ENCODE measurements at regions not wholly inside any gene's neighbourhood (a gene's known extent, or its start where the extent isn't known, plus 50 kb on each side); places are given as distances from the start of the nearest gene placed in this dataset.

DNA sequence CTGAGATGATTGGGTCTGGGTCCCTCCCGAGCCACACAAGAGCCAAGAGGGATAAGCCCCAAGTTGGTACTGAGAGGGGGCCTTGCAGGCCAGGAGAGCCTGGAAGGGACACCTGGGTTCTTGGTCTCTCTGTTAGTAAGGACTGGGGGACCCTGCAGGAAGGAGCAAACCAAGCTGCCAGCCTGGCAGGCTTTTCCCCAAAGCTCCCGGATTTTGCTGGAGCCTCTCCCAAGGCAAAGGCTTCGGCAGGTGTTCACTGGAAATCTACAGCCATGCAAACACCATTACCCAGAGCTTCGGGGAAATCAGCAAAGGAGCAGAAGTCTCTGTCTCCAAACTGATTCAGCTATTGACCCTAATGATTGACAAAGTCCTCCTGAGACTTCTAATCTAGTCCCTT is 527.9 kb downstream of the BUD13 start:
- DNase-seq, result no peak

GRCh38 chr11:116244439-116244838 is 528.3 kb downstream of the BUD13 start:
- no peak for DNase-seq

GRCh38 chr11:116243991-116244390 is 528.8 kb downstream of the BUD13 start:
- DNase-seq, result no peak

GRCh38 chr11:116242006-116242405 is 530.8 kb downstream of the BUD13 start:
- DNase-seq, result no peak

- DNase-seq, result no peak
Measured at GRCh38 chr11:116240710-116241109, 532.1 kb downstream of the BUD13 start.

DNA sequence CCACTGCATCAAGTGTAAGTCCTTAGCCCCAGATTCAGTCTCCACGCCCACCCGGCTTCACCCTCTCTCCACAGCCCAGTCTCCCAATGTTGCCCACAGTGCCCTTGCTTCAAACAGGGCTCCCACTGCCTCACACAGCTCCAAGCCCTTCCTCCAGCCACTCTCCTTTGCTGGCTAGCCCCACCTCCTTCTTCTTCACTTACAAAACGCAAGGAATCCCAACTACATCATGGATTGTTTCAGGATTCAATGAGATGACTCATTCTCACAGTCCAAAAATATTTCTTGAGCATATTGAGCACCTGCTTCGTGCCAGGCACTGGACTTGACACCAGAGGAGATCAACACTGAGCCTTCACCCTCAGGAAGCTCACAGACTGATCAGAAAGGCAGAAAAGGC is 533.5 kb downstream of the BUD13 start:
- no peak for DNase-seq

DNA sequence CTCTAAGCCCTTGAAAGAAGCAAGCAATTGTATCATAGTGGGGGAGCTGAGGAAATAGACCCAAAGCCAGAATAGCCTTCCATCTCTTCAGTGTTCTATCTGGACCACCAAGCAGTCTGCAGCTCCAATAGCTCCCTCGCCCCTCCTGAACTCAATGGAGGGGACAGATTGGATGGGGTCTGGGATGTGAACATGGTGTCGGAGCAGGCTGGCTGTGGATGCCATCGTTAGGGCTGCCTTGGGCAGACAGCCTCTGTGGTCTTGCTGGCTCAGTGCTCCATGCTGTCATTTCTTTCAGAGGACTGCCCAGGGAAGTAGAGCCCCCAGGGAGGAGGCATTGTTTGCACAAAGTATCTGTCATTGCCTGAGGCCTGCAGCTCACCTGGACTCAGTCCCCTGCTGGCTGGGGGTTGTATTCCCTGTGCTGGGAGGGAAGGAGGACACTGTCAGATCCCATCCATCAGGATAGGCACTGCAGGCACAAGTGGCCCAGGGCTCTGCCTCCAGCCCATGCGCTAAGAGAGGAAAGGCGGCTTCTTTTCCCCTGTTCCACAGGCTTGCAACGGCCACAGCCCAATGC is 537.7 kb downstream of the BUD13 start:
- no peak for DNase-seq

DNA sequence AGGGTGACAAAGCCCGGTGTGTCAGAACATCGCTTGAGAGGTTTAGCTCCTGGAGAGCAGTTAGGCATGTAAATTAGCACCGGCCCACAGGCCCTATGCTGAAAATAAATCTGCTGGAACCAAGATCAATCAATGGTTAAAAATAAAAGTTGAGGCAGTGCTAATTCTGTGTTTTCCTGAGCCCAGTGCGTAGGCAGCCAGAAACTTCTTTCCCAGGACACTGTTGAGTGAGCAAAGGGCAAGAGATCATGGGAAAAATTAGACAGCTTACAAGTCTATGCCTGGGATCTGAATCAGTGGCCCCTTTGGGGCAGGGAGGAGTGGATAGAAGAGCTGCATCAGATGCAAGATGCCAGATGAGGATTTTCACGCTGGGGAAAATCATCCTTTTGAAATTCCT is 539.2 kb downstream of the BUD13 start:
- DNase-seq, result no peak

- DNase-seq, result no peak
Measured at GRCh38 chr11:116232364-116232828, 540.4 kb downstream of the BUD13 start.

DNA sequence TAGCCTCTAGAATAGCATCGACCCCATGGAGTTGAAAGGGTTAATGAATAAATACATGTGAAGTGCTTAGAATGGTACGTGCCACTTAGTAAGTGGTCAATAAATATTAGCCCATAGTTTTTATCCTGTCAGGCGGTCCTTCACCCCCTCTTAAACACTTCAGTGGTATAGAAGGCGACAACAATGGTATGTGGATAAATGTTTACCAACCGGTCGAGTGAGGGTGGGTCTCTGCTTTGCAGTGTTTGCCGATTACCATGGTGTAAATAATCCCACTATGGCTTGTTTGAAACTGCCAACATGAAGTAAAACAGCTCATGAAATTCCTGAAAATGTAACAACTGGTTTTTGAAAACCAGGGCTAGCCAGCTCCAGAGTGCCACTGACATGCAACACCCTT is 541.2 kb downstream of the BUD13 start:
- no peak for DNase-seq

DNA sequence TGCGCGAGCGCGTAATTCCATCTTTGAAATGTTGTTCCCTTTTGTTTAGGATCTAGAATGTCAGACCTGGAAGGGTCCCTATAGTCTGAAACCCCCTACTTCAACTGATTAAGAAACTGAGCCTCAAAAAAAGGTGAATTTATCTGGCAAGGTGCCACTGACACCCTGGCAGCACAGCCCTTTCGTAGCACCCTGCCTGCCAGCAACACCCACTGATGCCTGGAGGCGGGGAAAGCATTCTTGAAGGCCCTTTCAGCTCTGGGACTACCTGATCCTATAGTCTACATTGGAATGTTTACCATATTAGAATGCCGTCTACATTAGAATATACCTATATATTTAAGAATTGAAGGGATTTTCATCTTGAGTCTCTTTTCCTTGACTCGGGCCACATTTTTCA is 542.3 kb downstream of the BUD13 start:
- no peak for DNase-seq

GRCh38 chr11:116229236-116229970 is 543.4 kb downstream of the BUD13 start:
- DNase-seq, result no peak

DNA sequence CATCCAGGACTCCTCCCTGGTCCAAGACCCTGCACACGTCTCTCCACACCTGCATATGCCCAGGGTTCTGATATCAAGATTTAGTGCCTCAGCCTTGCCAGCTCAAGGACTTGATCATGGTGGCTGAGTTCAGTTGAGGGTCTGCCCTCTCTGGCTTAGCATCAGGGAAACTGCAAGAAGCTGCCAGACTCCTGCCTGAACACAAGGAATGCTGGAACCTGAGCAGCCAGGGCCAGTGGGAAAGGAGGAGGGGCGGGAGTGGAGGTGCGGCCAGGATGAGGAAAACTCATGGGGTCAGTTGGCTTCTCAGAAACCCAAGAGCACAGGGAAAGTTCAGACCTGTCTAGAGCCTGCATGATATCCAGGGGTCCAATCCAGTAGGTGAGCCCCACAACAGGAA is 546.1 kb downstream of the BUD13 start:
- no peak for DNase-seq

DNA sequence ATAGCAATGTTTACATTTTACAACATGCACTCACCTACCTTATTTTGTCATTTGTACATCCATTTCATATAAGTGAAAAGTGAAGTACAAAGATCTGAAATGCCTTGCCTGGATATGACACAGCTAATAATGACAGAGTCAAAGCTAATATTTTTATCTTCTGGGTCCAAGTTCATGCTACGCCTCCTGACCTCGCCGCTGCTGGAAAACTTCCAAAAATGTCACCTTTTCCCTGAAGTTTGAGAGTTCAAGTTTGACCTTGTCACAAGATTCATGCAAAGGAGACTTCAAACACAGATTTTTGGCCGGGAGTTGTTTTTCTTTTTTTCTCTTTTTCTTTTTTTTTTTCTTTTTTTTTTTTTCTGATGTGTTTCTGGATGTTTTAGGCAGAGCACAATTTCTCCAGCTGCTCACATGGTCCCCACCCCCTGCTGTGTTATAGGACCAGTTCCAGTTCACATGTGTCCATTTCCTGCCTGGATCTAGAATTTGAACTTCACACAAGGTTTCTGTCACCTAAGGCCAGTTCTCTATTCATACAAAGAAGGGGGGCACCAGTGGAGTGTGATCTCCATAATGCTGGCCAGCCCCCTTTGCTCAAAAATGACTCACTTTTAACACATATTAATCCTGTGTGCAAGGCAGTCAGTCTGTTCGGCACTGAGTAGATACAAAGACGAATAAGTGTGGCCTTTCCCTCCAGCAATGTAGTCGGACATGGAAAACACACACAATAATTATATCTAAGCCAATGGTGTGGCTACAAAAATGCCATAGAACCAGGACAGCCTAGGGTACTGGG is 546.8 kb downstream of the BUD13 start:
- DNase-seq, result no peak

DNA sequence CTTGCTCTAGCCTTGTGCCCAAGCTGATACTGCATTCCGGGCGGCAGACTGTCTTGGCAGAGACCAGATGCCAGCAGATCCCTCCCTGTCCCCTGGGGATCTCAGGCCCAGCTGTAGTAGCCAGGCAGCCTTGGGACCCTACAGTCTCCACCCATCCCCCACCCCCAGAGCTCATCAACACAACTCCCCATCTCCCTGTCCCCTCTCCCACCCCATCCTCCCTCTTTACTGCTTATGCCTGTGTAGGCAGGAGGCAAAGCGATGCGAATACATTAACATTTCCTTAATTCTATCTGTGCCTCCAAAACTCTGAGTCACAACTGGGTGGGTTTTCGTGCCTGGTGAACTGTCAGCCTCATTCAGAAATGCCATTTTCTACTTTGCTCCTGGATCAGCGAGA is 547.6 kb downstream of the BUD13 start:
- no peak for DNase-seq

DNA sequence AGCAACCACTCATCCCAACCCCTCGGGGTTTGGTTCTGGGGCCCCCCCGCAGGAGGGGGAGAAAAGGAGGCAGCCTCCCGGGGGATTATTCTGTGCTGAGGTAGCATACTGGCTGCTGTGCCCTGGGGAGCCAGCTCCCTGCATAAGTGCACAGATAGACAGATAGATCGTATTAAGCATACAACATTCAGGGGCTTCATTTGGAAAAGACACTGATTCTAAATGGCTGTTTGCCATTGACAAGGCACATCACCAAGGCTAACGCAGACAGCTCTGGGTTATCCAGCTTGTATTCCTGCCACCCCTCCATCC is 547.9 kb downstream of the BUD13 start:
- no peak for DNase-seq

DNA sequence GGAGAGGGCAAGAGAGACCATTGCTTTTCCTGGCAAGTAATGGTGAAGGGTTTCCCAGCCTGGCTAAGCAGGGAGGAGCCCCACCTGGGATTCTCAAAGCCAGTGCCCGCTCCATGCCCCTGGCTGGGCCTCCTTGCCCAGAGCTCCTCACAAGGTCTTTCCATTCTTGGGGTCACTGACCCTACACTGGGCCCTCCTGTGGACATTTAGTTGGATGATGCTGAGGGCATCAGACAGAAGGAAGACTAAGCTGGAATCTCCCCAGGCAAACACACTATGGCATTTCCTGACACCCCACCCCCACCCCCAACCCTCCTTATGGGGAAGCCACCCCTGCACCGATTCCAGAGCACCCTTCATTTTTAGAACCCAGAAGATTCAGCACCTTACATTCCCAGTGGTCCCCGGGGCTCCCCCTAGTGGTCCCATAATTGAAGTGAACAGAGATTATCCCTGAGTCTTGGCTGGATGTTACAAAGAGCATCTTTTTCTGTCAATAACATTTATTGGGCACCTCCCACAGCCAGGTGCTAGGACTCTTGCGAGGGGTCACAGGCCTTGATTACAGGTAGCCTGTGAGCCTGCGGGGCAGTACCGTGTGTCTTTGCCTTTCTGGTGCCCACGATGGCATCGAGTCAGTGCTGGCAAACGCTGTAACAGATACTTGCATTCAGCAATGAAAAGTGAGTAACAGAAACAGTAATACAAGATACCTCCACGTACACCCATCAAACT is 548.5 kb downstream of the BUD13 start:
- DNase-seq, result no peak

DNA sequence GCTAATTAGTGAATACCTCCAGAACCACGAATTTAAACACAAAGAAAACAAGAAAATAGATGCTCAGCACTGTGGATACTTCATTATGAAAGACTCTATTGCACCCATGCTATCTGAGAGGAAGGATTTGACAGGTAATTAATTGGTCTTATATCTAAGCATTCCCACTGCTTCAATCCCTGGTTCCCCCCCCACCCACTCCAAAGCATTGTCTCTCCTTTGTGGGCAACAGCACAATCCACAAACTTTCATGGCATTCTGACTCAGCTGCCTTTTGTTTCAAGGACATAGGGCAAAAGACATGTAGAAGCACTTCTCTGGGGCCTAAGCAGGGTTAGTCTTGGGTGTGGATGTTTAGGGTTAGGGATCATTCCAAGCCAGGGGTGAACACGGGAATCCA is 551.4 kb downstream of the BUD13 start:
- no peak for DNase-seq

DNA sequence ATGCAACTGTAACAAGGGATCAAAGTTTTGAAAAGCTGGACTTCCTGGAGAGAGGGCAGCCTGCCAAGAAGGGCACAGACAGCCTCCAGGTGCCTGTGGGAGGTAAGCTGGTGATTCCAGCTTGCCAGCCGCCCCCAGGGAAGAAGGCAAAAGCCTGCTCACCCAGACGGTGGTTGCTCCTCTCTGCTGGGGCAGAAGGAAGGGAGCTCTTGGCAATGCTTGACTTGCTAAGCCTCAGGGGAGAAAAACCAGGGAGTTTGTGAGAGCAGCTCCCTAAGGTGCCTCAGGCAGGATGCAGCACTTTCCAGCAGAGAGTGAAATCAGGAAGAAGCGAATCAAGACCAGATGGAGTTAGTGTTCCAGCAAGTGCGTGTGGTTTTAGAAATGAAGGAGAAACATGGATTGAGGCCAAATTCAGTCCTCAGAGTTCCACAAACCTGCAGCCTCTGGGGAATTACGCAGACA is 553.6 kb downstream of the BUD13 start:
- DNase-seq, result no peak

DNA sequence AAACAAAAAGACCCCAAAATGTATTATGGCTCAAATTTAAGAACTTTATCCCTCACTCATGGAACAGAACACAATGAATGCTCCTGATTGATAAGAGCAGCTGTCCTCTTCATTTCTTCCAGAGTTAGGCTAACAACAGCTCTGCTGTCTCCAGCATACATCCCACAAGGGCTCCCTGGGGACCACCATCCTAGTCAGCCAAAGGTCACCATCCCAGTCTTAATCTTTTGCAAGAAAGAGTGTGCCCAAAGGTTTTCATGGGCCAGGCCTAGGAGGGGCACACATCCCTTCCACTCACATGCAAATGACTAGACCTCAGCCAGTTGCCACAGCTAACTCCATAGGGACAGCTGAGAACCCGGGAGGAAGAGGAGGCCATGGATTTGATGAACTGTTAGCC is 555.3 kb downstream of the BUD13 start:
- DNase-seq, result no peak

DNA sequence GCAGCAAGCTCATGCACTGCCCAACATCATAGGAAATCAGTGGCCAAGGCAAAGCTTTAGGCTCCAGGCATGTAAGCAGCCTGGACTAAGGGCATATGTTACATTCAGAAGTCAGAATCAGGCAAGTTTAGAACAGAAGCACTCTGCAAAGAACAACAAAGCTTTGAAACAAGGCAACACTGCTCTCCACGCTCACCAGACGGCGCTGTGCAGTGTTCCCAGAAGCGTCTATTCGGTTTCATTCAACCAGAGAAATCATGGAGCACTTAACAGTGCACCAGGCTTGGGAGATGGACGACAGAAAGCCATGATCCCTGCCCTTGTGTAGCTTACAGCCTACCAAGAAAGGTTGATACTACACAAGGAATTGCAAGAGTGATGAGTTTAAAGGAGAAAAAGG is 555.8 kb downstream of the BUD13 start:
- no peak for DNase-seq

- no peak for DNase-seq
Measured at GRCh38 chr11:116215471-116216113, 557.2 kb downstream of the BUD13 start.
